HEK293T (cell line): ENCODE measurements at regions not wholly inside any gene's neighbourhood (a gene's known extent, or its start where the extent isn't known, plus 50 kb on each side); places are given as distances from the start of the nearest gene placed in this dataset.

Experiments used
- CTCF ChIA-PET: fragments of 350-600 bp; formaldehyde crosslinking; extraction: SDS; loops from one replicate; lab custom pipeline; 2021; ENCODE audit warnings: antibody characterized with exemption, inconsistent platforms; lab: Yijun Ruan, JAX
- POLR2A ChIA-PET: fragments of 350-600 bp; formaldehyde crosslinking; extraction: SDS; loops from one replicate; lab custom pipeline; 2020; ENCODE audit warnings: antibody characterized with exemption, inconsistent platforms; lab: Yijun Ruan, JAX
- DNase-seq: peaks from one replicate; pipeline ENCODE4 v3.0.0; 2012; ENCODE audit warnings: mixed read lengths; ENCODE audit errors: extremely low spot score
- ARNT ChIP-seq: fragments of 450-650 bp; IDR thresholded peaks from 2 replicates; pipeline ENCODE4 v1.6.1; 2017; ENCODE audit warnings: mild to moderate bottlenecking
- BHLHE40 ChIP-seq: fragments of 450-650 bp; IDR thresholded peaks from 2 replicates; pipeline ENCODE4 v1.6.1; 2016; ENCODE audit warnings: mild to moderate bottlenecking, moderate library complexity, borderline replicate concordance
- CTBP1 ChIP-seq: fragments of 450-650 bp; IDR thresholded peaks from 2 replicates; pipeline ENCODE4 v1.6.1; 2016; ENCODE audit warnings: borderline replicate concordance
- ELF4 ChIP-seq: fragments of 450-650 bp; IDR thresholded peaks from 2 replicates; pipeline ENCODE4 v1.6.1; 2017; ENCODE audit warnings: antibody characterized with exemption
- FOXA1 ChIP-seq: fragments of 450-650 bp; IDR thresholded peaks from 2 replicates; pipeline ENCODE4 v1.6.1; 2016; ENCODE audit warnings: mild to moderate bottlenecking
- FOXK2 ChIP-seq: fragments of 450-650 bp; IDR thresholded peaks from 2 replicates; pipeline ENCODE4 v1.6.1; 2016; ENCODE audit warnings: mild to moderate bottlenecking
- FOXM1 ChIP-seq: fragments of 450-650 bp; IDR thresholded peaks from 2 replicates; pipeline ENCODE4 v1.6.1; 2017; ENCODE audit warnings: mild to moderate bottlenecking, borderline replicate concordance
- HDGF ChIP-seq: fragments of 450-650 bp; IDR thresholded peaks from 2 replicates; pipeline ENCODE4 v1.6.1; 2017; ENCODE audit warnings: antibody characterized with exemption, borderline replicate concordance
- L3MBTL2 ChIP-seq: fragments of 450-650 bp; conservative IDR thresholded peaks from 2 replicates; pipeline ENCODE4 v1.6.1; 2016; ENCODE audit warnings: mild to moderate bottlenecking
- LEF1 ChIP-seq: fragments of 450-650 bp; IDR thresholded peaks from 2 replicates; pipeline ENCODE4 v1.6.1; 2017; ENCODE audit warnings: mild to moderate bottlenecking, borderline replicate concordance
- NFRKB ChIP-seq: fragments of 450-650 bp; IDR thresholded peaks from 2 replicates; pipeline ENCODE4 v1.6.1; 2016; ENCODE audit warnings: mild to moderate bottlenecking, moderate library complexity
- SP1 ChIP-seq: fragments of 450-650 bp; IDR thresholded peaks from 2 replicates; pipeline ENCODE4 v1.6.1; 2017
- SUZ12 ChIP-seq: fragments of 450-650 bp; IDR thresholded peaks from 2 replicates; pipeline ENCODE4 v1.6.1; 2016; ENCODE audit warnings: mild to moderate bottlenecking
- TARDBP ChIP-seq: fragments of 450-650 bp; IDR thresholded peaks from 2 replicates; pipeline ENCODE4 v1.6.1; 2016
- ZNF384 ChIP-seq: fragments of 450-650 bp; IDR thresholded peaks from 2 replicates; pipeline ENCODE4 v1.6.1; 2016
- TF ChIP-seq, protein P1 (sequence below): fragments of 450-650 bp; IDR thresholded peaks from 2 replicates; pipeline ENCODE4 v1.6.1; 2016

DNA sequence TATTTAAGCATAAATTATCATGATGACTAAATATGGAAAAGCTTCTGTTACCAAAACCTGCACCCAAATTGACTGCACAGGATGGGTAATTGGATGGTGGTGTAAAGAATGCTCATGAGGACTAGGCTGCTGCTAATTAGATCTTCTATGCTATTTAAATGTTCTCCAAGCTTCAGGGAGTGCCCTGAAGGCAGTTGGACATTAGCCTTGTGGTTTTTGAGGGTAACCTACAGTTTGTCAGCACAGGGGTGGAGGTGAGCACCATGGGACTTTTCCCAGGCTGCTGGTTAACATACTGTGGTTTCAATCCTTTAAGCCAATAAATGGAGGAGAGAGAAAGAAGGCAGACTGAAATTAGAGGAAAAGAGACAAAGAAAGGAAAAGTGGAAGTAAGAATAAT, 145.0 kb downstream of the WIF1 start:
- no peak for DNase-seq
- CTCF ChIA-PET = no interaction called here
- TF ChIP-seq SUZ12 (no peak), ARNT (no peak), FOXA1 (no peak), SP1 (no peak), BHLHE40 (no peak), CTBP1 (no peak), FOXK2 (no peak), ELF4 (no peak), TARDBP (no peak), LEF1 (no peak), ZNF384 (no peak), HDGF (no peak)
- POLR2A ChIA-PET = no interaction called here

DNA sequence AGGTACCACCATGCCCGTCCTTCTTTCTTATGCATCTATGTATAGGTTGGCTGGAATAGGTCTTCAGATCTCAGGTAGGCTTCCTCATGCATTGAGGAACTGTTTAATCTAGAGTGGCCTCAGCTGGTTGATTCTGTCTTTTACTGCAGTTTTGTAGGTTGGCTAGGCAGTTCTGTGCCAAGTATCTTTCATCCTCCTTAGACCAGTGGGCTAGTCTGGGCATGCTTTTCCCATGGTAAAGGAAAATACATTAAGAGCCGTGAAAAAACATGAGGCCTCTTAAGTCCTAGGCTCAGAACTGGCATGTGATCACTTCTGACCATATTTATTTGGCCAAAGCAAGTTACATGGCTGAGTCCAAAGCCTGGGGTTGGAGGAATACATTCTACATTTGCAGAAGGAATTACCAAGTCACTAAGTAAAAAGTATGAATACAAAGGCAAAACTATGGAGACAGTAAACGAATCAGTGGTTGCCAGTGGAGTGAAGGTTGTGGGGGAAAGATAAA, 137.3 kb downstream of the WIF1 start:
- ChIA-PET CTCF (no interaction called here), POLR2A (no interaction called here)
- TF ChIP-seq NFRKB = no peak
- no peak for TF ChIP-seq LEF1
- TF ChIP-seq FOXA1 = no peak
- no peak for TF ChIP-seq SUZ12
- no peak for TF ChIP-seq ELF4
- TF ChIP-seq, protein P1, sequence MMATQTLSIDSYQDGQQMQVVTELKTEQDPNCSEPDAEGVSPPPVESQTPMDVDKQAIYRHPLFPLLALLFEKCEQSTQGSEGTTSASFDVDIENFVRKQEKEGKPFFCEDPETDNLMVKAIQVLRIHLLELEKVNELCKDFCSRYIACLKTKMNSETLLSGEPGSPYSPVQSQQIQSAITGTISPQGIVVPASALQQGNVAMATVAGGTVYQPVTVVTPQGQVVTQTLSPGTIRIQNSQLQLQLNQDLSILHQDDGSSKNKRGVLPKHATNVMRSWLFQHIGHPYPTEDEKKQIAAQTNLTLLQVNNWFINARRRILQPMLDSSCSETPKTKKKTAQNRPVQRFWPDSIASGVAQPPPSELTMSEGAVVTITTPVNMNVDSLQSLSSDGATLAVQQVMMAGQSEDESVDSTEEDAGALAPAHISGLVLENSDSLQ = no peak
- DNase-seq = no peak

DNA sequence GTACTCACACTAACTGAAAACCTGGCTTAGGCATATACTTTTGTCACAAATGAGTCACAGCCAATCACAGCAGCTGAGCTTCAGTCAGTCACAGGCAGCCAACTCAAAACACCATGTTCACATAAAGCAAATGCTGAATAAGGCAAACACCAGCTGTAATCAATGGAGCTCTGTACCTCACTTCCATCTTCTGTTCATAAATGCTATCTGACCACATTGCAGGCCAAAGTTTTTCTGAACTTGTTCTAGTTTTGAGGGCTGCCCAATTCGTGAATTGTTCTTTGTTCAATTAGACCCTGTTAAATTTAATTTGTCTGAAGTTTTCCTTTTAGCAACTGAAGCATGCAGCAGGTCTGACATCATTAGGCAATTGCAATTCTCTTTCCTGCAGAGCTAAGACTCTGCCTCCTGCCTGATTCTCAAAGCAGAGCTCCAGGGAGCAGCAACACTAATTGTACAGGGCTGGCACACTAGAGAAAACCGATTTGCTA, 129.9 kb downstream of the WIF1 start:
- CTCF ChIA-PET = no interaction called here
- TF ChIP-seq CTBP1 (no peak), ELF4 (no peak), FOXK2 (no peak)
- no peak for DNase-seq
- POLR2A ChIA-PET = no interaction called here

DNA sequence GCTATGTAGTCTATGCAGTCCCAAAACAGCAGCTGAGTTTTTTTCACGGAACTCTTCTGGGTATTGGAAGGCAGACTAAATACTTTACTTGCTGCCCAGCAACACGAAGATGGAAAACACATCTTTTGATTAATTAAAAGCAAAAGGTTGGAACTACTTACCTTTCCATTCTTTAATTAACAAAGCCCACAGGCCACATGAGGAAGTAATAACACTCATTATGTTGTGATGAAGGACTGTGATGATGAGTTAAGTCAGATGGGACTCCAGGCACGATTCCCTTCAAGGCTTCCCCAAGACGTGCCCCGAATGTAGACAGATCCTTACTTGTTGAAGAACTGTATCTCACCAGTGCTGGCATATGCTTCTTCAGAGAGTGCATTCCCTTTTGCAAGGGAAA, 129.0 kb downstream of the WIF1 start:
- TF ChIP-seq, protein P1 = no peak
- TF ChIP-seq FOXM1 (no peak), FOXA1 (no peak), SP1 (no peak), ZNF384 (no peak), SUZ12 (no peak), HDGF (no peak), ARNT (no peak), L3MBTL2 (no peak), FOXK2 (no peak), LEF1 (no peak), ELF4 (no peak), BHLHE40 (no peak)

DNA sequence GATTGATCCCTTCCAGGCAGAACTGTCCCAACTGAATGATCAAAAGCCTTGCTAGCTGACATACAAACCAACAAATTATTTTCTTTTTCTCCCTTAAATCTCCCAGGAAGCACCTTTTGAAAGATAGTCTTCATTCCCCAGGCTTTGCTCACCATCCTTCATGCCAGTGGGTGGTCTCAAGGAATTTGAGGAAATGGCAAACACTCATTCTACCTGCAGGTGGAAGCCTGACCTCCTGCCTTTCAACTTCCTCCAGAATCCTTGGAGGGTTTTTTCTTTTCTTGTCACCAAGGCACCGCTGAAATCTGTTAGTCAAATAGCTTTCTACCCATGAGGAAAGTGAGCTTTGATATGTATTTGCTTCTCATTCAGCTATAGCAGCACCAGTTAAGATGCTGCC, 128.5 kb downstream of the WIF1 start:
- POLR2A ChIA-PET = no interaction called here
- no peak for TF ChIP-seq BHLHE40
- no peak for TF ChIP-seq FOXA1
- no peak for TF ChIP-seq SUZ12
- no peak for TF ChIP-seq SP1
- no peak for DNase-seq
- CTCF ChIA-PET = no interaction called here

More for the DNA sequence above, 129.0 kb downstream of the WIF1 start:
- POLR2A ChIA-PET = no interaction called here
- no peak for DNase-seq
- CTCF ChIA-PET = no interaction called here

DNA sequence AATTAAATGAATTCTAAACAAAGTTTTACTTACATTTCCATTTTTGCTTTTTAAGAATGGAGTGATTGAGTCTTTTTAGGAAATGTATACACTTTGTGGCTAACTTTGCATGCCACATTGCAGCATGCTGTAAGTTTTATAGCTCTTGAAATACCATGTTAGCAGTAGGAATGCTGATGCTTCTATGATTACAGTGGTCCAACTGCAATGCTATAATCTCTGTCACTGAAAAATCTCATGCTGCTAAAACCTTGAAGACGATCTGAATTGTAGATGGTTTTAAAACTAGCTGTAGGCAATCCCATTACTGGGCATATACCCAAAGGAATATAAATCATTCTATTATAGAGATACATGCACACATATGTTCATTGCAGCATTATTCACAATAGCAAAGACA, 127.6 kb downstream of the WIF1 start:
- TF ChIP-seq HDGF = no peak
- no peak for TF ChIP-seq FOXK2
- no peak for TF ChIP-seq ELF4
- POLR2A ChIA-PET = no interaction called here
- no peak for DNase-seq
- CTCF ChIA-PET = interaction anchor here (0.6 kb wide), 1 partner anchor 925 kb away, joined by 3 read pairs; no protein-coding TSS in a partner anchor

DNA sequence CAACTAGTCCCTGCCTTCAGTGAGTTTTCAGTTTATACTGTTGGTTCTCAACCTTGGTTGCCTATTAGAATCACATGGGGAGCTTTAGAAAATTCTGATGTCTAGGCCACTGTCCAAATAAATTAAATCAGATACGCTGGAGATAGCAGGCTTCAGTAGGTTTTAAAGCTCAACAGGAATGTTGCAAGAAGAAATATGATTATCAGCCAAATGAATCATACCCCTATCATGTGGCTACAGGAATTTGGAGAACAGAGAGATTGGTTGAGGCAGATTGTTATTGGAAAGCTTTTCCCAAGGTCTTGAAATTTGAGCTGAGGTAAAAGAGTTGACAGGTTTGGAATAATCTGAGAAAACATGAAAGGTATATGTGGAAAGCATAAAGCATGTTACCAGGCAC, 125.3 kb downstream of the WIF1 start:
- POLR2A ChIA-PET = no interaction called here
- CTCF ChIA-PET = interaction anchor here (0.6 kb wide), 1 partner anchor 18 kb away, joined by 3 read pairs; no protein-coding TSS in a partner anchor
- no peak for TF ChIP-seq L3MBTL2
- TF ChIP-seq SUZ12 = no peak
- TF ChIP-seq LEF1 = no peak
- TF ChIP-seq BHLHE40 = no peak
- TF ChIP-seq, protein P1 = no peak
- TF ChIP-seq ARNT = no peak
- TF ChIP-seq HDGF = no peak
- no peak for TF ChIP-seq CTBP1
- TF ChIP-seq ELF4 = no peak
- TF ChIP-seq SP1 = no peak
- no peak for TF ChIP-seq FOXA1
- no peak for TF ChIP-seq ZNF384
- no peak for TF ChIP-seq FOXK2
- no peak for TF ChIP-seq FOXM1
- TF ChIP-seq NFRKB = no peak
- TF ChIP-seq TARDBP = no peak
- no peak for DNase-seq
